ENCODE measurements at regions not wholly inside any gene's neighbourhood (a gene's known extent, or its start where the extent isn't known, plus 50 kb on each side); places are given as distances from the start of the nearest gene placed in this dataset.

- TF ChIP-seq POLR2AphosphoS5 (IDR thresholded peaks at IDR 0.05; ENCODE audit: insufficient read depth, low read depth, low read length) (no peak), CTCF (IDR thresholded peaks at IDR 0.05; ENCODE audit: extremely low read depth in 1 of 2, insufficient read depth in 1 of 2, low read depth in 1 of 2, low read length in 2 of 2) (no peak), EZH2 (IDR thresholded peaks at IDR 0.05; ENCODE audit: borderline replicate concordance, low read depth, low read length, severe bottlenecking) (no peak), POLR2A (IDR thresholded peaks at IDR 0.05; ENCODE audit: low read depth, low read length) (no peak), FOS (IDR thresholded peaks at IDR 0.05; ENCODE audit: borderline replicate concordance, insufficient read depth, low read length) (no peak), JUN (IDR thresholded peaks at IDR 0.05; ENCODE audit: borderline replicate concordance, insufficient read depth, insufficient read length, low read depth) (no peak)
- TF ChIP-seq, protein P1, sequence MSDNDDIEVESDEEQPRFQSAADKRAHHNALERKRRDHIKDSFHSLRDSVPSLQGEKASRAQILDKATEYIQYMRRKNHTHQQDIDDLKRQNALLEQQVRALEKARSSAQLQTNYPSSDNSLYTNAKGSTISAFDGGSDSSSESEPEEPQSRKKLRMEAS (IDR thresholded peaks at IDR 0.05; ENCODE audit: insufficient read depth, insufficient read length), result no peak
These were observed 112.9 kb upstream of the GPRIN3 start for GRCh38 chr4:89420507-89420906.
